HCT116 (cell line): ENCODE measurements at regions not wholly inside any gene's neighbourhood (a gene's known extent, or its start where the extent isn't known, plus 50 kb on each side); places are given as distances from the start of the nearest gene placed in this dataset.

ENCODE experiments used
- ATAC-seq: fragments of 200-7000 bp; cut with Tn5 transposase; 2 replicates; pipeline ENCODE4 v1.9.1; 2020; ENCODE audit warnings: mild to moderate bottlenecking, moderate library complexity
- BruUV-seq: library from RNA; stranded (reverse); fragments of 400-500 nt; replicated peaks from 2 replicates; lab custom pipeline; 2021; lab: Mats Ljungman, UMichigan
- CTCF ChIA-PET: fragments of 300-600 bp; sonication (Branson Sonifier 250); formaldehyde crosslinking; loops from one replicate; lab custom pipeline; 2021; ENCODE audit warnings: antibody characterized with exemption; lab: Charles Lee
- POLR2A ChIA-PET: fragments of 300-600, 350-600 bp; sonication (Branson Sonifier 250); formaldehyde crosslinking; loops from one replicate; lab custom pipeline; 2021; ENCODE audit warnings: antibody characterized with exemption; lab: Charles Lee
- RAD21 ChIA-PET, 2 experiments: fragments of 300-600 bp; sonication (Branson Sonifier 250); formaldehyde crosslinking; loops; one replicate each; lab custom pipeline; 2023; ENCODE audit warnings: low total read pairs in 2 of 2; ENCODE audit not compliant: uncharacterized antibody in 2 of 2, unreplicated experiment in 2 of 2, low non-redundant PET in 1 of 2; lab: Charles Lee
- DNase-seq: peaks from one replicate; pipeline ENCODE4 v3.0.0-alpha.2; 2010; ENCODE audit warnings: low read depth, low spot score
- H2AFZ ChIP-seq: fragments of 200-600 bp; shearing (Covaris generic), sonication (generic); 2 replicates; pipeline ENCODE4 v1.6.1; 2017; ENCODE audit warnings: low read depth, mixed run types, mixed read lengths, antibody characterized with exemption, low read length; ENCODE audit not compliant: poor library complexity, severe bottlenecking
- H3K27ac ChIP-seq: 2 replicates; pipeline ENCODE4 v1.5.1; 2012; ENCODE audit warnings: low read depth, low read length
- H3K27me3 ChIP-seq: fragments of 200-600 bp; sonication (generic); 2 replicates; pipeline ENCODE4 v1.6.1; 2016; ENCODE audit warnings: mixed run types, low read length, mixed read lengths; ENCODE audit not compliant: insufficient read depth
- H3K36me3 ChIP-seq, 2 experiments: fragments of 200-500 bp in 1 of 2; fragments of 200-600 bp in 1 of 2; sonication (Bioruptor generic) in 1 of 2; sonication (generic) in 1 of 2; 2 replicates each; pipeline versions ENCODE4 v1.5.1 to v1.6.1; 2014 to 2016; ENCODE audit warnings: low read length in 2 of 2, inconsistent platforms in 1 of 2, mixed read lengths in 1 of 2, mixed run types in 1 of 2; ENCODE audit not compliant: insufficient read depth in 2 of 2, control insufficient read depth in 1 of 2
- H3K4me1 ChIP-seq, 2 experiments: fragments of 200-600 bp in 1 of 2; sonication (generic) in 1 of 2; 2 replicates each; pipeline versions ENCODE4 v1.5.1 to v1.6.1; 2012 to 2017; ENCODE audit warnings: low read length in 2 of 2, inconsistent platforms in 1 of 2, mild to moderate bottlenecking in 1 of 2, mixed read lengths in 1 of 2, mixed run types in 1 of 2, moderate library complexity in 1 of 2; ENCODE audit not compliant: insufficient read depth in 2 of 2, control insufficient read depth in 1 of 2
- H3K4me2 ChIP-seq: fragments of 200-600 bp; sonication (generic); 2 replicates; pipeline ENCODE4 v1.6.1; 2017; ENCODE audit warnings: mixed run types, low read length, mixed read lengths
- H3K4me3 ChIP-seq, 2 experiments: fragments of 200-600 bp in 1 of 2; sonication (generic) in 1 of 2; replicated peaks in 1 of 2; 2 replicates each; pipeline ENCODE4 v1.5.1; 2011 to 2016; ENCODE audit warnings: low read length in 2 of 2, control low read depth in 1 of 2, low read depth in 1 of 2, mild to moderate bottlenecking in 1 of 2, mixed read lengths in 1 of 2, mixed run types in 1 of 2
- H3K79me2 ChIP-seq: fragments of 200-600 bp; sonication (generic); 2 replicates; pipeline ENCODE4 v1.6.1; 2017; ENCODE audit warnings: mild to moderate bottlenecking, mixed run types, low read length, moderate library complexity, mixed read lengths; ENCODE audit not compliant: insufficient read depth
- H3K9ac ChIP-seq: fragments of 200-600 bp; sonication (generic); 2 replicates; pipeline ENCODE4 v1.6.1; 2016; ENCODE audit warnings: low read length, mixed read lengths
- H3K9me2 ChIP-seq: fragments of 200-600 bp; sonication (generic), shearing (Covaris generic); 2 replicates; pipeline ENCODE4 v1.6.1; 2017; ENCODE audit warnings: mixed run types, mild to moderate bottlenecking, moderate library complexity; ENCODE audit not compliant: insufficient read depth
- H3K9me3 ChIP-seq, 2 experiments: fragments of 200-500 bp in 1 of 2; fragments of 200-600 bp in 1 of 2; sonication (Bioruptor generic) in 1 of 2; sonication (generic) in 1 of 2; 2 replicates each; pipeline ENCODE4 v1.6.1; 2014 to 2017; ENCODE audit warnings: low read length in 2 of 2, mixed read lengths in 2 of 2, inconsistent platforms in 1 of 2, low read depth in 1 of 2, mild to moderate bottlenecking in 1 of 2, mixed run types in 1 of 2, moderate library complexity in 1 of 2; ENCODE audit not compliant: control insufficient read depth in 1 of 2, insufficient read depth in 1 of 2
- H4K20me1 ChIP-seq: fragments of 200-600 bp; sonication (generic), shearing (Covaris generic); 2 replicates; pipeline ENCODE4 v1.6.1; 2017; ENCODE audit warnings: mixed run types, mild to moderate bottlenecking, moderate library complexity; ENCODE audit not compliant: insufficient read depth
- CEBPB ChIP-seq: IDR thresholded peaks from 2 replicates; pipeline ENCODE4 v1.6.1; 2012; ENCODE audit warnings: low read depth
- ELF1 ChIP-seq: IDR thresholded peaks from 2 replicates; pipeline ENCODE4 v1.6.1; 2012; ENCODE audit warnings: low read depth, borderline replicate concordance
- EZH2 ChIP-seq: fragments of 200-600 bp; sonication (generic); IDR thresholded peaks from 2 replicates; pipeline ENCODE4 v1.6.1; 2017; ENCODE audit warnings: antibody characterized with exemption, mixed run types
- EZH2phosphoT487 ChIP-seq: fragments of 200-600 bp; IDR thresholded peaks from 2 replicates; pipeline ENCODE4 v1.6.1; 2018; ENCODE audit warnings: antibody characterized with exemption, borderline replicate concordance
- FOSL1 ChIP-seq: IDR thresholded peaks from 2 replicates; pipeline ENCODE4 v1.6.1; 2012; ENCODE audit warnings: low read depth
- POLR2A ChIP-seq: IDR thresholded peaks from 2 replicates; pipeline ENCODE4 v1.7.0; 2011; ENCODE audit warnings: borderline replicate concordance; ENCODE audit not compliant: insufficient read depth, insufficient read length; ENCODE audit errors: extremely low read depth
- POLR2AphosphoS5 ChIP-seq: IDR thresholded peaks from 2 replicates; pipeline ENCODE4 v1.6.1; 2011; ENCODE audit warnings: mild to moderate bottlenecking, low read depth, low read length, moderate library complexity
- REST ChIP-seq: IDR thresholded peaks from 2 replicates; pipeline ENCODE4 v1.6.1; 2012; ENCODE audit warnings: low read depth
- SP1 ChIP-seq: IDR thresholded peaks from 2 replicates; pipeline ENCODE4 v1.6.1; 2012; ENCODE audit warnings: low read depth
- TCF7L2 ChIP-seq: IDR thresholded peaks from 2 replicates; pipeline ENCODE4 v1.7.0; 2011; ENCODE audit warnings: borderline replicate concordance, inconsistent platforms; ENCODE audit not compliant: insufficient read depth, insufficient read length; ENCODE audit errors: extremely low read depth
- YY1 ChIP-seq: IDR thresholded peaks from 2 replicates; pipeline ENCODE4 v1.6.1; 2011; ENCODE audit warnings: low read length, low read depth, moderate library complexity, mild to moderate bottlenecking; ENCODE audit not compliant: insufficient replicate concordance; ENCODE audit errors: extremely low read depth
- ZBTB33 ChIP-seq: IDR thresholded peaks from 2 replicates; pipeline ENCODE4 v1.6.1; 2011; ENCODE audit warnings: mild to moderate bottlenecking, low read length, moderate library complexity; ENCODE audit not compliant: insufficient replicate concordance; ENCODE audit errors: extremely low read depth
- ZNF274 ChIP-seq: fragments of 200-500 bp; sonication (Bioruptor generic); IDR thresholded peaks from 2 replicates; pipeline ENCODE4 v1.6.1; 2014; ENCODE audit warnings: mild to moderate bottlenecking, low read depth, low read length, inconsistent platforms
- intact Hi-C: fragments of 100-400 bp; cut with micrococcal nuclease; formaldehyde crosslinking; loops from 2 replicates; pipeline ENCODE4 v1.10.0; 2022

DNA sequence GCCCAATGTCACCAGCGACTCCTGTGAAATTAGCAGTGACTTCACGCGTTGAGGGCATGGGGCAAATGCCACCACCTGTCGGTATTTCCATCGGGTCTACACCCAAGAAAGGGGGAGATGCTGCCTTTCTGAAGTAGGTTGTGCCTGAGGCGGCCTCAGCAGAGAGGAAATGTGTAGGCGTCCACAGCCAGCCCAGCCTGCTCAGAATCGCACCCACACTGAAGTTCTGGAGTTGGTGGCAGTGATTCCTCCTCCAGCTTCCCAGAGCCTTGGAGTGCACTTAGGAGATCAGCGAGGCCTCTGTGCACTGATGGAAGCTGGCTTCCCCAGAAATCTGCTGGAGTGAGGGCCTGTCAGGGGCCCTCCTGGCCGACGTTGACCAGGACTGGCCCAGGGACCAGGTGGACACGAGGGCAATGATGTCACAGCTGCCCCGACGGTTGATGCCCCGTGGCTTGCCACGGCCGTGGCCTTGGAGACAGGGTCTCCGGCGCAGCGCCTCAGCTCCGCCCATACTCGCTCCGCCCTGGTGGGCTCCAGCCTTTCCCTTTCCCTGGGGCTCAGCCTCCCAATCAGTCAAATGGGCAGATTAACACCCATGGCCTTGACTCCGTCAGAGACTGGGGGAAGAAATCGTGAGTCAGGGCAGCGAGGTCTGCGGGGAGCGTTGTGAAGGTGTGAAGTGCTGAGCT is 484.8 kb downstream of the PREX1 start:
- no peaks in the 10 kb centered on the region for H3K79me2 ChIP-seq
- H3K4me2 ChIP-seq: no peak overlapping the region
- CTCF ChIA-PET: interaction anchor here (1.7 kb wide), 1 partner anchor 277 kb away, joined by 4 read pairs; no protein-coding TSS in a partner anchor
- peaks cover 49% of the 10 kb centered on the region for H3K27me3 ChIP-seq
- H3K36me3 ChIP-seq: no peaks in the 10 kb centered on the region
- TF ChIP-seq ZNF274 (no peak), EZH2 (no peak), POLR2A (no peak), ZBTB33 (no peak), ELF1 (no peak), TCF7L2 (no peak)
- H4K20me1 ChIP-seq: no peaks in the 10 kb centered on the region
- DNase-seq: no peak
- intact Hi-C loops: no loop called here
- H3K9me3 ChIP-seq: no peaks in the 10 kb centered on the region
- H3K4me1 ChIP-seq: peaks cover 4 to 8% of the 10 kb centered on the region in 2 experiments; a peak in 3 of 4 replicates
- no peak for ATAC-seq
- no peak overlapping the region for H3K4me3 ChIP-seq
- no peak overlapping the region for H3K27ac ChIP-seq
- RAD21 ChIA-PET: no interaction called here
- H3K9me2 ChIP-seq: no peaks in the 10 kb centered on the region
- H2AFZ ChIP-seq: no peak overlapping the region
- no peak overlapping the region for H3K9ac ChIP-seq
- no TSS peak for BruUV-seq
- POLR2A ChIA-PET: no interaction called here

GRCh38 chr20:48340883-48341281 is 486.9 kb downstream of the PREX1 start:
- DNase-seq: no peak
- H3K4me3 ChIP-seq: no peak overlapping the region
- H3K4me1 ChIP-seq: peaks cover 4 to 8% of the 10 kb centered on the region in 2 experiments; a peak in 3 of 4 replicates
- H3K9me2 ChIP-seq: no peaks in the 10 kb centered on the region
- no peak overlapping the region for H3K27ac ChIP-seq
- CTCF ChIA-PET: no interaction called here
- ATAC-seq: no peak
- RAD21 ChIA-PET: no interaction called here
- BruUV-seq: no TSS peak
- H3K9ac ChIP-seq: no peak overlapping the region
- POLR2A ChIA-PET: no interaction called here
- peaks cover 46% of the 10 kb centered on the region for H3K27me3 ChIP-seq
- H2AFZ ChIP-seq: no peak overlapping the region
- intact Hi-C loops: no loop called here
- no peaks in the 10 kb centered on the region for H3K36me3 ChIP-seq
- H3K9me3 ChIP-seq: no peaks in the 10 kb centered on the region
- H3K79me2 ChIP-seq: no peaks in the 10 kb centered on the region
- no peak overlapping the region for H3K4me2 ChIP-seq
- no peaks in the 10 kb centered on the region for H4K20me1 ChIP-seq
- TF ChIP-seq YY1 (no peak), ZNF274 (no peak), SP1 (no peak), REST (no peak), FOSL1 (no peak), EZH2phosphoT487 (no peak), POLR2AphosphoS5 (no peak), CEBPB (no peak)
